Left ventricle myocardium inferior (tissue), 1 donor: ENCODE measurements at regions not wholly inside any gene's neighbourhood (a gene's known extent, or its start where the extent isn't known, plus 50 kb on each side); places are given as distances from the start of the nearest gene placed in this dataset.

ENCODE experiments used
- DNase-seq: peaks from one replicate; pipeline ENCODE4 v3.0.0-alpha.2; 2020
- H3K27ac ChIP-seq: fragments of 200-600 bp; replicated peaks from 2 replicates; pipeline ENCODE4 v1.8.0; 2021
- H3K27me3 ChIP-seq: fragments of 200-600 bp; 2 replicates; pipeline ENCODE4 v1.8.0; 2021; ENCODE audit warnings: low read depth
- H3K36me3 ChIP-seq: fragments of 200-600 bp; 2 replicates; pipeline ENCODE4 v1.8.0; 2021
- H3K4me1 ChIP-seq: fragments of 200-600 bp; 2 replicates; pipeline ENCODE4 v1.8.0; 2021
- H3K4me3 ChIP-seq: fragments of 200-600 bp; 2 replicates; pipeline ENCODE4 v1.8.0; 2021; ENCODE audit warnings: mild to moderate bottlenecking, moderate library complexity
- H3K9me3 ChIP-seq: fragments of 200-600 bp; replicated peaks from 2 replicates; pipeline ENCODE4 v1.8.0; 2021
- intact Hi-C: fragments of 100-400 bp; cut with micrococcal nuclease; formaldehyde crosslinking; loops from one replicate; pipeline ENCODE4 v1.11.0; 2022
- TF ChIP-seq, protein P1 (sequence below): fragments of 200-600 bp; IDR thresholded peaks from 2 replicates; pipeline ENCODE4 v1.8.0; 2021; ENCODE audit warnings: antibody characterized with exemption, mild to moderate bottlenecking, borderline replicate concordance
- donor health status: DM: no; HTN: yes; CAD: no; lungs with severe emphysema.

DNA sequence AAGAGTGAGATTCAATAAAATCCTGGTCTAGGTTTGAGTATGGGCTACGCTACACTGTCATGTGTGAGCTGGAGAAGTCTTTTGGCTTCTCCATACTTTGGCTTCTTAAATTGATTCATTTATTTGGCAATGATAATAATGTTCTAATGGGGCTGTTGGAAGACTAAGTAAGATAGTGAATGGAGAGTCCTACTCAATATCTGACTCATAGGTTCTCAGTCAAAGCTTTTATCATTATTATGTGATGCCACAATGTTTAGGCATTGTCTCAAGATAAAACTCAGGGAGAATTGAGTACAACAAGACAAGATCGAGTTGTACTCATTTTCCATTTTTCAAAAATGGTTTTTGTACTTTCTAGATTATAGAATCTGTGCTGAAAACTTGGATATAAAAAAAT, 92.5 kb upstream of the VEGFC start:
- intact Hi-C loops: no loop called here

DNA sequence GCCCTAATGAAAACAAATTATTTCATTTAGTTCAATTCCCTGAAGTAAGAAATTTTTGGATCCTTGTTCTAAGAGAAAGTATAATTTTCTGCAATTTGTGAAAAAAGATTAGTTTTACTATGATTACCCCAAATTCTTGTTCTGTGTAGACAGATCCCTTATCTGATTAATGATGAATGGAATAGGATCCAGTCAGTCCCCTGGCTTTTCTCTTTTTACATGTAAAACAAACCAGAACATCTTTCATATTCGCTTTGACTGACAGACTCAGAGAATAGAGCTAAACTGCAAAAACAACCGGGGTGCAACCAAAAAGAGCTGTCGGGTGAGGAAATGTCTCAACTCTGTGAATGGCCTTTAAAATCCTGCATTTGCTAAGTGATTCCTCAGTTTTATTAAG, 93.4 kb upstream of the VEGFC start:
- H3K27ac ChIP-seq: no peak overlapping the region
- DNase-seq: no peak
- H3K36me3 ChIP-seq: no peaks in the 10 kb centered on the region
- no peak overlapping the region for H3K4me3 ChIP-seq
- TF ChIP-seq, protein P1, sequence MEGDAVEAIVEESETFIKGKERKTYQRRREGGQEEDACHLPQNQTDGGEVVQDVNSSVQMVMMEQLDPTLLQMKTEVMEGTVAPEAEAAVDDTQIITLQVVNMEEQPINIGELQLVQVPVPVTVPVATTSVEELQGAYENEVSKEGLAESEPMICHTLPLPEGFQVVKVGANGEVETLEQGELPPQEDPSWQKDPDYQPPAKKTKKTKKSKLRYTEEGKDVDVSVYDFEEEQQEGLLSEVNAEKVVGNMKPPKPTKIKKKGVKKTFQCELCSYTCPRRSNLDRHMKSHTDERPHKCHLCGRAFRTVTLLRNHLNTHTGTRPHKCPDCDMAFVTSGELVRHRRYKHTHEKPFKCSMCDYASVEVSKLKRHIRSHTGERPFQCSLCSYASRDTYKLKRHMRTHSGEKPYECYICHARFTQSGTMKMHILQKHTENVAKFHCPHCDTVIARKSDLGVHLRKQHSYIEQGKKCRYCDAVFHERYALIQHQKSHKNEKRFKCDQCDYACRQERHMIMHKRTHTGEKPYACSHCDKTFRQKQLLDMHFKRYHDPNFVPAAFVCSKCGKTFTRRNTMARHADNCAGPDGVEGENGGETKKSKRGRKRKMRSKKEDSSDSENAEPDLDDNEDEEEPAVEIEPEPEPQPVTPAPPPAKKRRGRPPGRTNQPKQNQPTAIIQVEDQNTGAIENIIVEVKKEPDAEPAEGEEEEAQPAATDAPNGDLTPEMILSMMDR: no peak
- H3K4me1 ChIP-seq: no peaks in the 10 kb centered on the region
- intact Hi-C loops: no loop called here
- no peaks in the 10 kb centered on the region for H3K27me3 ChIP-seq
- no peaks in the 10 kb centered on the region for H3K9me3 ChIP-seq

More for the DNA sequence above, 92.5 kb upstream of the VEGFC start:
- Histone ChIP-seq H3K4me1 (no peaks in the 10 kb centered on the region), H3K27ac (no peak overlapping the region), H3K4me3 (no peak overlapping the region), H3K9me3 (no peaks in the 10 kb centered on the region), H3K27me3 (no peaks in the 10 kb centered on the region), H3K36me3 (no peaks in the 10 kb centered on the region)
- DNase-seq: no peak
- TF ChIP-seq, protein P1: no peak

DNA sequence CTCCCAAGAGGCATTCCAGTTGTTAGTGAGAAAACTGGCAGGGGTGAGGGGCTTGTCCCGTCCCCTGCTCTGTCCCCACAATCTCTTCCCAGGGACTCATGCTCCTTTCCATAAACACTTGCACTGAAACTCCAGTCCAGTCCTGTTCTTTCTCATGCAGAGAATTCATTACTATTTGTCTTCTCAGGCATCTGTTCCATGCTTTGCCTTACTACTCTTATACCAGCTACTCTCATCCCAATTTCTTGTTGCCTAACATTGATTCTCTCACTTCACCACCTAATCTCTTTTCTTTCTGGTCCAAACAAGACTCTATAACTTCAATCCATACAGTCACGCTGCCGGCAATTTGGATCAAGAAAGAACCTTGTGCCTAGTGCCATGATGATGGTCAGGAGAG, 97.1 kb upstream of the VEGFC start:
- DNase-seq: no peak
- Histone ChIP-seq H3K4me1 (no peaks in the 10 kb centered on the region), H3K27ac (no peak overlapping the region), H3K9me3 (no peaks in the 10 kb centered on the region), H3K27me3 (no peaks in the 10 kb centered on the region), H3K4me3 (no peak overlapping the region), H3K36me3 (no peaks in the 10 kb centered on the region)
- TF ChIP-seq, protein P1: no peak
- intact Hi-C loops: no loop called here

DNA sequence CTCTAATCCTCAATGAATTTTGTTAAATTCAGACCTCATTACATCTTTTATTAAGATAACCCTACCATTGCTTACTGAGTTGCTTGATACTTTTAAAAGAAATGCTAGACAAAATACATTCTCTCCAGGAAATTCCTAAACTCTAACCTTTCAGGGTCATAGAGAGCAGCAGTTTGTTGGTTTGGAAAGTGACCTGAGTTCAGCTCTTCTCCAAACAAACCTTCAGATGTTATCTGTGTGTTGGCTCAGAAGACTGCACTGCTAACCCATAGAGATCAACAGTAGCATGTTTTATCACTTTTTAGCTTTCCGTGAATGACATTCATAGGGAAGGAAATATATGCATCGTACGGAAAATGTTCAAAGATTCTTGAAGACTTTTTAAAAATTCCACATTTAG, 101.8 kb upstream of the VEGFC start:
- no peaks in the 10 kb centered on the region for H3K9me3 ChIP-seq
- H3K4me3 ChIP-seq: no peak overlapping the region
- TF ChIP-seq, protein P1: no peak
- H3K27me3 ChIP-seq: no peaks in the 10 kb centered on the region
- H3K4me1 ChIP-seq: no peaks in the 10 kb centered on the region
- H3K27ac ChIP-seq: no peak overlapping the region
- no peaks in the 10 kb centered on the region for H3K36me3 ChIP-seq
- intact Hi-C loops: no loop called here
- DNase-seq: no peak

DNA sequence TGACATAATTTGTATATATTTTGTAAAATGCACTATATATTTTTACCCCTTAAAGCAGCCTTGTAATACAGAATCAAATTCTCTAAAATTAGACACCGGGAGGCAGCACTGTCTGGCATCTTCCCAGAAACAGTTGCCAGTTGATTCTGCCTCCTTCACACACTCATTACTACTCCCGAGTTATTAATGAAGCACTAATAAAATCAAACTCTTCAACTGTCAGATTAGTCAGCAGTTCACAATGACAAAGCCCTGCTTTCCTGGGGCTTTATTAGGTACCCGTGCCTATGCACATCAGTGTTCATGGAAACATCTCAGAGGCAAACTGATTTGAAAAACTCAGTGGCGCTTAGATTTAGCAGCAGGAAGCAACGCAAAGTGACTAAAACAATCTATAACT, 103.5 kb upstream of the VEGFC start:
- no peaks in the 10 kb centered on the region for H3K27me3 ChIP-seq
- H3K36me3 ChIP-seq: no peaks in the 10 kb centered on the region
- H3K4me3 ChIP-seq: no peak overlapping the region
- intact Hi-C loops: no loop called here
- no peak for DNase-seq
- TF ChIP-seq, protein P1: no peak
- H3K4me1 ChIP-seq: no peaks in the 10 kb centered on the region
- no peaks in the 10 kb centered on the region for H3K9me3 ChIP-seq
- no peak overlapping the region for H3K27ac ChIP-seq

DNA sequence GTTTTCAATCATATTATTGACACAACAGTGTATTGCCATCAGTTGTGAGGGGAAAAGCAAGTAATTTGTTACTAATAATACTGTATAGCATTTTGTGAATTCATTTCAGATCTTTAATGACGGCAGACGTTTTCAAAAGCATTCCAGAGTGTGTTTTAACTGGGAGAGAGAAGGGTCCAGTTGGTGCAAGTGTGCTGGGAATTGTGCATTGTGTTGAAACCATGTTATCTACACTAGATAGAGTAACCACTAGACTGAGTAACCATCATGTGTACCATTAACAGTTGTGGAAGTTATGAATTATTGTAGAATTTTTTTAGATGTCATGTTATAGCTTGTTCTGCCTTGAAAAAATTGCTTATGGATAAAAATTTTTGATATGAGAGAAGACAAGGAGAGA, 104.5 kb upstream of the VEGFC start:
- H3K9me3 ChIP-seq: no peaks in the 10 kb centered on the region
- no peaks in the 10 kb centered on the region for H3K36me3 ChIP-seq
- TF ChIP-seq, protein P1: no peak
- intact Hi-C loops: no loop called here
- no peak for DNase-seq
- no peak overlapping the region for H3K27ac ChIP-seq
- H3K27me3 ChIP-seq: no peaks in the 10 kb centered on the region
- no peaks in the 10 kb centered on the region for H3K4me1 ChIP-seq
- H3K4me3 ChIP-seq: no peak overlapping the region
